LNCaP clone FGC (cell line): ENCODE measurements at regions not wholly inside any gene's neighbourhood (a gene's known extent, or its start where the extent isn't known, plus 50 kb on each side); places are given as distances from the start of the nearest gene placed in this dataset.

Experiments
- DNase-seq: peaks from one replicate; pipeline ENCODE4 v3.0.0-alpha.2; 2011; ENCODE audit warnings: low read depth
- H3K4me3 ChIP-seq: 2 replicates; pipeline ENCODE4 v1.5.1; 2011; ENCODE audit warnings: mild to moderate bottlenecking, low read depth, low read length, control low read depth
- TF ChIP-seq, protein P1 (sequence below): IDR thresholded peaks from 2 replicates; pipeline ENCODE4 v1.5.1; 2012; ENCODE audit warnings: mild to moderate bottlenecking; ENCODE audit not compliant: control insufficient read depth, insufficient read depth; ENCODE audit errors: extremely low read depth

GRCh38 chr2:149727927-149728326 lies 140.4 kb upstream of the MMADHC start:
- H3K4me3 ChIP-seq = no peak overlapping the region
- TF ChIP-seq, protein P1, sequence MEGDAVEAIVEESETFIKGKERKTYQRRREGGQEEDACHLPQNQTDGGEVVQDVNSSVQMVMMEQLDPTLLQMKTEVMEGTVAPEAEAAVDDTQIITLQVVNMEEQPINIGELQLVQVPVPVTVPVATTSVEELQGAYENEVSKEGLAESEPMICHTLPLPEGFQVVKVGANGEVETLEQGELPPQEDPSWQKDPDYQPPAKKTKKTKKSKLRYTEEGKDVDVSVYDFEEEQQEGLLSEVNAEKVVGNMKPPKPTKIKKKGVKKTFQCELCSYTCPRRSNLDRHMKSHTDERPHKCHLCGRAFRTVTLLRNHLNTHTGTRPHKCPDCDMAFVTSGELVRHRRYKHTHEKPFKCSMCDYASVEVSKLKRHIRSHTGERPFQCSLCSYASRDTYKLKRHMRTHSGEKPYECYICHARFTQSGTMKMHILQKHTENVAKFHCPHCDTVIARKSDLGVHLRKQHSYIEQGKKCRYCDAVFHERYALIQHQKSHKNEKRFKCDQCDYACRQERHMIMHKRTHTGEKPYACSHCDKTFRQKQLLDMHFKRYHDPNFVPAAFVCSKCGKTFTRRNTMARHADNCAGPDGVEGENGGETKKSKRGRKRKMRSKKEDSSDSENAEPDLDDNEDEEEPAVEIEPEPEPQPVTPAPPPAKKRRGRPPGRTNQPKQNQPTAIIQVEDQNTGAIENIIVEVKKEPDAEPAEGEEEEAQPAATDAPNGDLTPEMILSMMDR = no peak
- DNase-seq = no peak

DNA sequence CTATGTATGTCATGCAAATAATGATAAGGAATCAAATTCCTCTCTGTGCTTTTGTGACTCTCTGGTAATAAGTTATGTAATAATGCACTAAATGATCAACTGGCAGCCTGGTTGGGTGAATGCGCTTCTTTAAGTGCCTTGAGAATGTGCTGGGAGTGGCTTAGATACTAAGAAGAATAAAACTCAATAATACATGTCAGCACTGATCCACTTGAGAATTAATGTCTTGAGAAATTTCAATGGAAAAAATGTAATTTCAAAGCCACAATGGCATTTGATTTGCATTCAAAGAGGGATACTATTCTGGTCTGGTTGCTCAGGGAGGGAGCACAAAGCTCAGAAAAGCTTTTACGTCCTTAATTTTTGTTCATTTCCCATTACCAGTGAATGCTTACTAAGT lies 137.7 kb upstream of the MMADHC start:
- no peak for DNase-seq
- H3K4me3 ChIP-seq = no peak overlapping the region
- TF ChIP-seq, protein P1 = no peak

GRCh38 chr2:149724091-149724490 lies 136.5 kb upstream of the MMADHC start:
- no peak overlapping the region for H3K4me3 ChIP-seq
- no peak for DNase-seq
- TF ChIP-seq, protein P1 = no peak

- H3K4me3 ChIP-seq = no peak overlapping the region
- no peak for DNase-seq
- TF ChIP-seq, protein P1 = no peak
Observed at GRCh38 chr2:149720615-149721014, 133.0 kb upstream of the MMADHC start.

DNA sequence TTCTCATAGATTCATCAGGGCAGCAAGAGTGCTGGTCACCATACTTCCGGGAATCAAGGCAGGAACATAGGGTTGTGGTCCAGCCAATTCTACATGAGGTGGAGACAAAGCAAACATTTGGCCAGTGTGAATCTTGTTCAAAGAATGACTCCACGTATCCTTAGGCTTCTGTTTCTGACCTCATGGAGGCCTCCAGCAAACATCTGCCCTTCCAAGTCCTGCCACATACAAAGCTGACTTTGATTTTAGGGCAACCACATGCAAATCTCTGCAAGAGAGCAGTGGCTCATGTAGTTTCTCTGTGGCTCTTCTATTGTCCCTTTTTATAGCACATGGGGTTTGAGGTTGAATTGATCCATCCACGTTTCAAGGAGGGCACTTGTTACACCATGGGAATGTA lies 132.1 kb upstream of the MMADHC start:
- no peak overlapping the region for H3K4me3 ChIP-seq
- DNase-seq = no peak
- TF ChIP-seq, protein P1 = no peak

DNA sequence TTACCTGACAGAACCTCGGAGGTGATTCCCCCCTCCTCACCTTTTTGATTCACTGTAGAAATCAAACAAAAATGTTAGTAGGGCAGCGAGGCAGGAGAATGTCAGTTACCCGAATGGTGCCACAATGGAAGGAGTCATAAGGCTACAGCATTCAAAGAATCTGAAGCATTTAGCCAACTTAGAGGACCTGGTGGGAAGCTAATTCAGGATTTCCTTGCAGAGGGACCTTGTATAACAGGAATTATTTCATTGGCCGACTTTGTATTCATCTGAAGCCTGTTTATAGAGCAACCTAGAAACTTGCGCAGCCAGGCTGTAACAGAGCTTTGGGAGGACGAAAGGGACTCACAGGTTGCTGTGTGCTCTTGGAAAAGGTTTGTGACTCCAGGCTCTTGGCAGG lies 129.1 kb upstream of the MMADHC start:
- DNase-seq = no peak
- H3K4me3 ChIP-seq = no peak overlapping the region
- TF ChIP-seq, protein P1 = no peak

DNA sequence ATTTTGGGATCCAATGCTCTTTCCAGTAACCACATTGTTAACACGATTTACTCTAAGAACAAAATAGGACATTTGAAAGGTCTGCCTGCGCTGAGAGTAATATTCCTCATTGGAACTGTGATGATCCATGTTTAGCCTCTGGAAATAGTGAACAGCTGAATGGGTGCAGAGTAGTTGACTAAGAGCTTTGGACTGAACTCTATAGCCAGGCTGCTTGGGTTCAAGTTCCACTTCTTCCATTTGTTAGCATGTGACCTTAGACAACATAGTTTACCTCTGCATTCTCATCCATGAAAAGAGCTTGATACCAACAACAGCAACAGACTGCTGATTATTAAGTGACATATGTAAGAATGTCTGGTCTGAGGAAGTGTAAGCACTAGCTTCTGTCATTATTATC lies 128.3 kb upstream of the MMADHC start:
- TF ChIP-seq, protein P1 = no peak
- no peak for DNase-seq
- H3K4me3 ChIP-seq = no peak overlapping the region
